Smooth muscle cell (in vitro differentiated cells): ENCODE measurements at regions not wholly inside any gene's neighbourhood (a gene's known extent, or its start where the extent isn't known, plus 50 kb on each side); places are given as distances from the start of the nearest gene placed in this dataset.

Source experiments
- DNase-seq: peaks from one replicate; lab custom pipeline; 2025; ENCODE audit not compliant: unreplicated experiment; lab: John Stamatoyannopoulos, UW
- H2AFZ ChIP-seq: fragments of 200-600 bp; sonication (generic); 2 replicates; pipeline ENCODE4 v1.6.0; 2016; ENCODE audit warnings: antibody characterized with exemption, low read depth, mild to moderate bottlenecking
- H3F3A ChIP-seq: fragments of 200-600 bp; sonication (generic); 2 replicates; pipeline ENCODE4 v1.6.0; 2017; ENCODE audit warnings: antibody characterized with exemption, low read depth
- H3K27ac ChIP-seq: fragments of 200-600 bp; sonication (generic); 2 replicates; pipeline ENCODE4 v1.5.1; 2016; ENCODE audit warnings: low read depth, mild to moderate bottlenecking
- H3K27me3 ChIP-seq: fragments of 200-600 bp; sonication (generic); 2 replicates; pipeline ENCODE4 v1.6.1; 2016; ENCODE audit warnings: low read depth, mild to moderate bottlenecking
- H3K36me3 ChIP-seq: fragments of 200-600 bp; sonication (generic); 2 replicates; pipeline ENCODE4 v1.5.1; 2016; ENCODE audit warnings: low read depth
- H3K4me1 ChIP-seq: fragments of 200-600 bp; sonication (generic); 2 replicates; pipeline ENCODE4 v1.5.1; 2016; ENCODE audit warnings: low read depth
- H3K4me2 ChIP-seq: fragments of 200-600 bp; sonication (generic); 2 replicates; pipeline ENCODE4 v1.6.0; 2016; ENCODE audit warnings: mild to moderate bottlenecking
- H3K4me3 ChIP-seq: fragments of 200-600 bp; sonication (generic); 2 replicates; pipeline ENCODE4 v1.5.1; 2016; ENCODE audit warnings: mild to moderate bottlenecking
- H3K79me2 ChIP-seq: fragments of 200-600 bp; sonication (generic); 2 replicates; pipeline ENCODE4 v1.6.0; 2016; ENCODE audit warnings: low read depth, mild to moderate bottlenecking
- H3K9ac ChIP-seq: fragments of 200-600 bp; sonication (generic); 2 replicates; pipeline ENCODE4 v1.6.0; 2016; ENCODE audit warnings: low read depth
- H3K9me3 ChIP-seq: fragments of 200-600 bp; sonication (generic); replicated peaks from 2 replicates; pipeline ENCODE4 v1.5.1; 2016; ENCODE audit warnings: low read depth
- H4K20me1 ChIP-seq: fragments of 200-600 bp; sonication (generic); 2 replicates; pipeline ENCODE4 v1.6.0; 2016; ENCODE audit warnings: low read depth
- WGBS: methylation state at CpG from one replicate; pipeline ENCODE4 v1.1.7; 2016; ENCODE audit warnings: low lambda C conversion rate; 5-methylcytosine and 5-hydroxymethylcytosine counted together
- TF ChIP-seq, protein P1 (sequence below): fragments of 200-600 bp; sonication (generic); IDR thresholded peaks from 2 replicates; pipeline ENCODE4 v1.5.1; 2017; ENCODE audit warnings: borderline replicate concordance, mild to moderate bottlenecking, antibody characterized with exemption; ENCODE audit not compliant: insufficient read depth, poor library complexity, severe bottlenecking

DNA sequence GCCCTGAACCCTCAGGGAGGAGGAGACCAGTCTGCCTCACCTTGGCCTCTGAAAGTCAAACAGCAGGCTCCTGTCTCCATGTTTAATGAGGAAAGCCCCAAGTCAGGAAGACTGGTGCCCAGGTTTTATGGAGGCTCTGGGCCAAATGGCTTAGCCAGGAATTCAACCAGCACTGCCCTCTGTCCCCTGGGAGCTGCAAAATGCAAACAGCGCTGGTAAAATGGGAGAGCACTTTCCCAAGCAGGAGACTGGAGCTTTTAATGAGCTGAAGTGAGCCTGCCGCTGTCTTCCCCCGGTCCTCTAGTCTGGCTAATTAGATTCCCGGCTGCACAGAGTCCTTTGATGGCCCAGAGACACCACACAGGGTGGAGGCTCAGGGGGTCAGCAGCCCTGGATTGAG lies 276.0 kb upstream of the TRIB2 start:
- H3K27ac ChIP-seq = no peak overlapping the region
- TF ChIP-seq, protein P1, sequence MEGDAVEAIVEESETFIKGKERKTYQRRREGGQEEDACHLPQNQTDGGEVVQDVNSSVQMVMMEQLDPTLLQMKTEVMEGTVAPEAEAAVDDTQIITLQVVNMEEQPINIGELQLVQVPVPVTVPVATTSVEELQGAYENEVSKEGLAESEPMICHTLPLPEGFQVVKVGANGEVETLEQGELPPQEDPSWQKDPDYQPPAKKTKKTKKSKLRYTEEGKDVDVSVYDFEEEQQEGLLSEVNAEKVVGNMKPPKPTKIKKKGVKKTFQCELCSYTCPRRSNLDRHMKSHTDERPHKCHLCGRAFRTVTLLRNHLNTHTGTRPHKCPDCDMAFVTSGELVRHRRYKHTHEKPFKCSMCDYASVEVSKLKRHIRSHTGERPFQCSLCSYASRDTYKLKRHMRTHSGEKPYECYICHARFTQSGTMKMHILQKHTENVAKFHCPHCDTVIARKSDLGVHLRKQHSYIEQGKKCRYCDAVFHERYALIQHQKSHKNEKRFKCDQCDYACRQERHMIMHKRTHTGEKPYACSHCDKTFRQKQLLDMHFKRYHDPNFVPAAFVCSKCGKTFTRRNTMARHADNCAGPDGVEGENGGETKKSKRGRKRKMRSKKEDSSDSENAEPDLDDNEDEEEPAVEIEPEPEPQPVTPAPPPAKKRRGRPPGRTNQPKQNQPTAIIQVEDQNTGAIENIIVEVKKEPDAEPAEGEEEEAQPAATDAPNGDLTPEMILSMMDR = no peak
- 41% methylated on average over 4 of the region's 4 CpGs for WGBS

GRCh38 chr2:12441750-12442475 lies 274.8 kb upstream of the TRIB2 start:
- no peak for DNase-seq
- 45% methylated on average over 7 of the region's 7 CpGs for WGBS

More for the DNA sequence above, 276.0 kb upstream of the TRIB2 start:
- H2AFZ ChIP-seq = no peak overlapping the region
- DNase-seq = no peak
- no peaks in the 10 kb centered on the region for H3K36me3 ChIP-seq
- H3K4me3 ChIP-seq = no peak overlapping the region
- peaks cover 6% of the 10 kb centered on the region for H3F3A ChIP-seq
- no peaks in the 10 kb centered on the region for H4K20me1 ChIP-seq
- no peaks in the 10 kb centered on the region for H3K79me2 ChIP-seq
- H3K4me1 ChIP-seq = peaks cover 14% of the 10 kb centered on the region
- H3K27me3 ChIP-seq = no peaks in the 10 kb centered on the region
- H3K9me3 ChIP-seq = no peaks in the 10 kb centered on the region
- no peak overlapping the region for H3K9ac ChIP-seq
- no peak overlapping the region for H3K4me2 ChIP-seq

GRCh38 chr2:12442476-12442847 lies 274.3 kb upstream of the TRIB2 start:
- 30% methylated on average over 2 of the region's 2 CpGs for WGBS
- TF ChIP-seq, protein P1 = no peak
- no peaks in the 10 kb centered on the region for H3K79me2 ChIP-seq
- peaks cover 6% of the 10 kb centered on the region for H3F3A ChIP-seq
- no peak overlapping the region for H3K4me3 ChIP-seq
- no peak for DNase-seq
- H3K27ac ChIP-seq = peak overlapping the region; percentile 79
- H3K9me3 ChIP-seq = no peaks in the 10 kb centered on the region
- H3K4me2 ChIP-seq = peak overlapping the region; percentile 8
- H3K36me3 ChIP-seq = no peaks in the 10 kb centered on the region
- H3K4me1 ChIP-seq = peaks cover 14% of the 10 kb centered on the region
- no peaks in the 10 kb centered on the region for H3K27me3 ChIP-seq
- H3K9ac ChIP-seq = no peak overlapping the region
- no peaks in the 10 kb centered on the region for H4K20me1 ChIP-seq
- H2AFZ ChIP-seq = peak overlapping the region; percentile 21

More at GRCh38 chr2:12441750-12442475, 274.8 kb upstream of the TRIB2 start:
- Histone ChIP-seq H2AFZ (peak overlapping the region; percentile 21), H3K9me3 (no peaks in the 10 kb centered on the region), H3K4me2 (peak overlapping the region; percentile 8), H4K20me1 (no peaks in the 10 kb centered on the region), H3F3A (peaks cover 6% of the 10 kb centered on the region), H3K27me3 (no peaks in the 10 kb centered on the region), H3K4me3 (no peak overlapping the region), H3K4me1 (peaks cover 14% of the 10 kb centered on the region), H3K27ac (peak overlapping the region; percentile 79), H3K9ac (no peak overlapping the region), H3K79me2 (no peaks in the 10 kb centered on the region), H3K36me3 (no peaks in the 10 kb centered on the region)
- TF ChIP-seq, protein P1 = no peak
